GM12878 (cell line): ENCODE measurements at regions not wholly inside any gene's neighbourhood (a gene's known extent, or its start where the extent isn't known, plus 50 kb on each side); places are given as distances from the start of the nearest gene placed in this dataset.

Source experiments
- ATAC-seq: fragments of 200-7000 bp; cut with Tn5 transposase; 3 replicates; pipeline ENCODE4 v1.9.1; 2020; ENCODE audit warnings: mild to moderate bottlenecking, moderate library complexity
- BruUV-seq: library from RNA; stranded (reverse); fragments of 400-500 nt; replicated peaks from 2 replicates; lab custom pipeline; 2021; lab: Mats Ljungman, UMichigan
- CTCF ChIA-PET: fragments of 300-600 bp; sonication (Branson Sonifier 250); formaldehyde crosslinking; extraction: SDS; loops from one replicate; lab custom pipeline; 2021; ENCODE audit warnings: inconsistent platforms; lab: Yijun Ruan, JAX
- POLR2A ChIA-PET: fragments of 350-600 bp; formaldehyde crosslinking; extraction: SDS; loops from one replicate; lab custom pipeline; 2021; ENCODE audit warnings: inconsistent platforms; lab: Charles Lee
- RAD21 ChIA-PET: fragments of 300-600 bp; sonication (Branson Sonifier 250); formaldehyde crosslinking; loops from one replicate; lab custom pipeline; 2023; ENCODE audit warnings: antibody characterized with exemption; ENCODE audit not compliant: unreplicated experiment; lab: Charles Lee
- SMC1A ChIA-PET: fragments of 300-600 bp; sonication (Branson Sonifier 250); formaldehyde crosslinking; loops from one replicate; lab custom pipeline; 2023; ENCODE audit not compliant: unreplicated experiment, uncharacterized antibody; lab: Charles Lee
- DNase-seq: peaks from one replicate; pipeline ENCODE4 v3.0.0-alpha.2; 2011; ENCODE audit warnings: low read depth, low spot score
- FAIRE-seq: peaks from 3 replicates; lab custom pipeline; 2011; peaks lifted over from hg19 to GRCh38; lab: Jason Lieb, UNC
- H2AFZ ChIP-seq: 2 replicates; pipeline ENCODE4 v1.6.0; 2011; ENCODE audit warnings: low read depth, low read length, control low read depth; ENCODE audit not compliant: control insufficient read depth
- H3K27ac ChIP-seq: 2 replicates; pipeline ENCODE4 v1.5.1; 2011; ENCODE audit warnings: control low read depth; ENCODE audit not compliant: control insufficient read depth, insufficient read depth
- H3K27me3 ChIP-seq, 2 experiments: replicated peaks in 1 of 2; 2 replicates each; pipeline versions ENCODE4 v1.6.0 to v1.6.1; 2011; ENCODE audit warnings: low read length in 1 of 2; ENCODE audit not compliant: control insufficient read depth in 2 of 2, insufficient read depth in 2 of 2
- H3K36me3 ChIP-seq, 2 experiments: 2 replicates each; pipeline ENCODE4 v1.5.1; 2011; ENCODE audit warnings: low read length in 1 of 2; ENCODE audit not compliant: control insufficient read depth in 2 of 2, insufficient read depth in 2 of 2
- H3K4me1 ChIP-seq: 2 replicates; pipeline ENCODE4 v1.6.1; 2011; ENCODE audit warnings: mild to moderate bottlenecking, low read length, moderate library complexity, mixed read lengths; ENCODE audit not compliant: control insufficient read depth, insufficient read depth
- H3K4me2 ChIP-seq: 2 replicates; pipeline ENCODE4 v1.6.0; 2011; ENCODE audit warnings: control low read depth; ENCODE audit not compliant: control insufficient read depth, insufficient read depth
- H3K4me3 ChIP-seq: fragments of 200-600 bp; sonication (generic); 2 replicates; pipeline ENCODE4 v1.5.1; 2016
- H3K79me2 ChIP-seq: 2 replicates; pipeline ENCODE4 v1.6.0; 2011; ENCODE audit warnings: low read length; ENCODE audit not compliant: control insufficient read depth, insufficient read depth
- H3K9ac ChIP-seq: 2 replicates; pipeline ENCODE4 v1.8.0; 2011; ENCODE audit warnings: low read length, control low read depth, mixed read lengths; ENCODE audit not compliant: control insufficient read depth, insufficient read depth
- H3K9me3 ChIP-seq: replicated peaks from 3 replicates; pipeline ENCODE4 v1.5.1; 2011; ENCODE audit warnings: mild to moderate bottlenecking, low read length; ENCODE audit not compliant: control insufficient read depth, insufficient read depth
- H4K20me1 ChIP-seq: 2 replicates; pipeline ENCODE4 v1.6.0; 2011; ENCODE audit not compliant: control insufficient read depth, insufficient read depth
- BMI1 ChIP-seq: fragments of 450-650 bp; IDR thresholded peaks from 2 replicates; pipeline ENCODE4 v1.6.1; 2016; ENCODE audit warnings: mild to moderate bottlenecking, moderate library complexity, borderline replicate concordance
- CBX5 ChIP-seq: sonication (generic); IDR thresholded peaks from 2 replicates; pipeline ENCODE4 v1.6.1; 2016; ENCODE audit warnings: low read depth, moderate library complexity, mild to moderate bottlenecking, inconsistent platforms
- CHD4 ChIP-seq: fragments of 200-600 bp; sonication (generic); IDR thresholded peaks from 2 replicates; pipeline ENCODE4 v1.6.1; 2016; ENCODE audit warnings: mild to moderate bottlenecking
- EP300 ChIP-seq, 2 experiments: fragments of 150-350 bp in 1 of 2; IDR thresholded peaks; 2 replicates each; pipeline ENCODE4 v1.6.1; 2011 to 2012; ENCODE audit warnings: low read depth in 2 of 2, low read length in 2 of 2, borderline replicate concordance in 1 of 2, improper control_type of control experiment in 1 of 2, inconsistent platforms in 1 of 2; ENCODE audit not compliant: control insufficient read depth in 1 of 2
- KLF5 ChIP-seq: fragments of 450-650 bp; IDR thresholded peaks from 2 replicates; pipeline ENCODE4 v1.6.1; 2014; ENCODE audit warnings: mild to moderate bottlenecking; ENCODE audit not compliant: partially characterized antibody
- TBL1XR1 ChIP-seq: IDR thresholded peaks from 2 replicates; pipeline ENCODE4 v1.6.1; 2012; ENCODE audit warnings: low read depth, low read length, improper control_type of control experiment
- TCF12 ChIP-seq: IDR thresholded peaks from 2 replicates; pipeline ENCODE4 v1.6.1; 2011; ENCODE audit warnings: low read depth, mild to moderate bottlenecking, low read length
- WGBS: methylation state at CpG from one replicate; pipeline ENCODE4 v1.1.6; 2016; ENCODE audit warnings: low lambda C conversion rate; ENCODE audit not compliant: insufficient replicate concordance, insufficient coverage; ENCODE audit errors: missing lambda C conversion rate; 5-methylcytosine and 5-hydroxymethylcytosine counted together
- in situ Hi-C: fragments of 300-500 bp; cut with MboI; formaldehyde crosslinking; loops from 9 replicates; pipeline ENCODE4 v1.14.3; 2018; ENCODE audit warnings: mixed read lengths
- intact Hi-C: fragments of 100-400 bp; cut with micrococcal nuclease; formaldehyde crosslinking; loops from one replicate; pipeline ENCODE4 v1.14.2; 2022; ENCODE audit not compliant: unreplicated experiment
- TF ChIP-seq, protein P1 (sequence below): fragments of 450-650 bp; IDR thresholded peaks from 2 replicates; pipeline ENCODE4 v1.6.1; 2017; ENCODE audit warnings: mild to moderate bottlenecking, moderate library complexity
- TF ChIP-seq, protein P2 (sequence below): fragments of 150-350 bp; IDR thresholded peaks from 2 replicates; pipeline ENCODE4 v1.6.1; 2014; ENCODE audit warnings: mild to moderate bottlenecking, low read depth, low read length

- Histone ChIP-seq H3K4me2 (no peak overlapping the region), H4K20me1 (no peaks in the 10 kb centered on the region), H3K36me3 (no peaks in the 10 kb centered on the region), H3K4me1 (no peaks in the 10 kb centered on the region), H3K9me3 (no peaks in the 10 kb centered on the region), H2AFZ (no peak overlapping the region)
- ChIA-PET SMC1A (interaction anchor here (0.6 kb wide), 1 partner anchor 112 kb away, joined by 3 read pairs; no protein-coding TSS in a partner anchor), RAD21 (no interaction called here)
- FAIRE-seq (no peak), DNase-seq (no peak)
- in situ Hi-C loops: no loop called here
- TF ChIP-seq EP300 (IDR thresholded peaks at IDR 0.05; ENCODE audit: borderline replicate concordance in 1 of 2, control insufficient read depth in 1 of 2, low read depth in 2 of 2, low read length in 2 of 2): no peak
- TF ChIP-seq KLF5: no peak
- TF ChIP-seq BMI1: no peak
- TF ChIP-seq, protein P1, sequence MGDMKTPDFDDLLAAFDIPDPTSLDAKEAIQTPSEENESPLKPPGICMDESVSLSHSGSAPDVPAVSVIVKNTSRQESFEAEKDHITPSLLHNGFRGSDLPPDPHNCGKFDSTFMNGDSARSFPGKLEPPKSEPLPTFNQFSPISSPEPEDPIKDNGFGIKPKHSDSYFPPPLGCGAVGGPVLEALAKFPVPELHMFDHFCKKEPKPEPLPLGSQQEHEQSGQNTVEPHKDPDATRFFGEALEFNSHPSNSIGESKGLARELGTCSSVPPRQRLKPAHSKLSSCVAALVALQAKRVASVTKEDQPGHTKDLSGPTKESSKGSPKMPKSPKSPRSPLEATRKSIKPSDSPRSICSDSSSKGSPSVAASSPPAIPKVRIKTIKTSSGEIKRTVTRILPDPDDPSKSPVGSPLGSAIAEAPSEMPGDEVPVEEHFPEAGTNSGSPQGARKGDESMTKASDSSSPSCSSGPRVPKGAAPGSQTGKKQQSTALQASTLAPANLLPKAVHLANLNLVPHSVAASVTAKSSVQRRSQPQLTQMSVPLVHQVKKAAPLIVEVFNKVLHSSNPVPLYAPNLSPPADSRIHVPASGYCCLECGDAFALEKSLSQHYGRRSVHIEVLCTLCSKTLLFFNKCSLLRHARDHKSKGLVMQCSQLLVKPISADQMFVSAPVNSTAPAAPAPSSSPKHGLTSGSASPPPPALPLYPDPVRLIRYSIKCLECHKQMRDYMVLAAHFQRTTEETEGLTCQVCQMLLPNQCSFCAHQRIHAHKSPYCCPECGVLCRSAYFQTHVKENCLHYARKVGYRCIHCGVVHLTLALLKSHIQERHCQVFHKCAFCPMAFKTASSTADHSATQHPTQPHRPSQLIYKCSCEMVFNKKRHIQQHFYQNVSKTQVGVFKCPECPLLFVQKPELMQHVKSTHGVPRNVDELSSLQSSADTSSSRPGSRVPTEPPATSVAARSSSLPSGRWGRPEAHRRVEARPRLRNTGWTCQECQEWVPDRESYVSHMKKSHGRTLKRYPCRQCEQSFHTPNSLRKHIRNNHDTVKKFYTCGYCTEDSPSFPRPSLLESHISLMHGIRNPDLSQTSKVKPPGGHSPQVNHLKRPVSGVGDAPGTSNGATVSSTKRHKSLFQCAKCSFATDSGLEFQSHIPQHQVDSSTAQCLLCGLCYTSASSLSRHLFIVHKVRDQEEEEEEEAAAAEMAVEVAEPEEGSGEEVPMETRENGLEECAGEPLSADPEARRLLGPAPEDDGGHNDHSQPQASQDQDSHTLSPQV: no peak
- no peak for TF ChIP-seq TCF12
- TF ChIP-seq TBL1XR1: no peak
- no peak for TF ChIP-seq CHD4
- TF ChIP-seq CBX5: no peak
- TF ChIP-seq, protein P2, sequence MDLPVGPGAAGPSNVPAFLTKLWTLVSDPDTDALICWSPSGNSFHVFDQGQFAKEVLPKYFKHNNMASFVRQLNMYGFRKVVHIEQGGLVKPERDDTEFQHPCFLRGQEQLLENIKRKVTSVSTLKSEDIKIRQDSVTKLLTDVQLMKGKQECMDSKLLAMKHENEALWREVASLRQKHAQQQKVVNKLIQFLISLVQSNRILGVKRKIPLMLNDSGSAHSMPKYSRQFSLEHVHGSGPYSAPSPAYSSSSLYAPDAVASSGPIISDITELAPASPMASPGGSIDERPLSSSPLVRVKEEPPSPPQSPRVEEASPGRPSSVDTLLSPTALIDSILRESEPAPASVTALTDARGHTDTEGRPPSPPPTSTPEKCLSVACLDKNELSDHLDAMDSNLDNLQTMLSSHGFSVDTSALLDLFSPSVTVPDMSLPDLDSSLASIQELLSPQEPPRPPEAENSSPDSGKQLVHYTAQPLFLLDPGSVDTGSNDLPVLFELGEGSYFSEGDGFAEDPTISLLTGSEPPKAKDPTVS: no peak
- TF ChIP-seq, all 136 proteins: peak for 0
- CTCF ChIA-PET: no interaction called here
- no peak for ATAC-seq
- WGBS: 33% methylated on average over 4 of the region's 4 CpGs
- no peak overlapping the region for H3K27ac ChIP-seq
- H3K4me3 ChIP-seq: no peak overlapping the region
- H3K27me3 ChIP-seq: no peaks in the 10 kb centered on the region
- intact Hi-C loops: no loop called here
- POLR2A ChIA-PET: no interaction called here
- BruUV-seq: no TSS peak
- H3K79me2 ChIP-seq: no peaks in the 10 kb centered on the region
- no peak overlapping the region for H3K9ac ChIP-seq
These were observed 116.9 kb downstream of the RND3 start for GRCh38 chr2:150370561-150370960.
